GM06990 (cell line): ENCODE measurements at regions not wholly inside any gene's neighbourhood (a gene's known extent, or its start where the extent isn't known, plus 50 kb on each side); places are given as distances from the start of the nearest gene placed in this dataset.
"Not testable (repeated sequence)": the region's sequence is repeated elsewhere in the genome, so short reads cannot be mapped to it uniquely, and the experiment has no call there.

ENCODE experiments used
- DNase-seq: peaks from one replicate; pipeline ENCODE4 v3.0.0-alpha.2; 2011; ENCODE audit not compliant: insufficient read length; ENCODE audit errors: extremely low read depth
- H3K27me3 ChIP-seq: replicated peaks from 2 replicates; pipeline ENCODE4 v1.6.0; 2011; ENCODE audit warnings: low read length; ENCODE audit not compliant: control insufficient read depth, insufficient read depth
- H3K36me3 ChIP-seq: 2 replicates; pipeline ENCODE4 v1.5.1; 2011; ENCODE audit warnings: low read length; ENCODE audit not compliant: control insufficient read depth, insufficient read depth
- H3K4me3 ChIP-seq: replicated peaks from 2 replicates; pipeline ENCODE4 v1.5.1; 2011; ENCODE audit warnings: low read depth, mild to moderate bottlenecking, control low read depth, low read length
- CTCF ChIP-seq: IDR thresholded peaks from 2 replicates; pipeline ENCODE4 v1.5.1; 2011; ENCODE audit warnings: low read length, control low read depth, mild to moderate bottlenecking, inconsistent platforms; ENCODE audit not compliant: insufficient read depth, poor library complexity, severe bottlenecking

GRCh38 chr10:121326905-121327304, 271.3 kb downstream of the FGFR2 start:
- no peak for TF ChIP-seq CTCF
- DNase-seq: no peak
- H3K27me3 ChIP-seq: no peaks in the 10 kb centered on the region; the same call in 1 of the 2 replicates
- no peaks in the 10 kb centered on the region for H3K36me3 ChIP-seq
- H3K4me3 ChIP-seq: no peak overlapping the region

- DNase-seq: no peak
Observed at GRCh38 chr10:121327727-121328126, 270.5 kb downstream of the FGFR2 start.

GRCh38 chr10:121329631-121330030, 268.6 kb downstream of the FGFR2 start:
- H3K27me3 ChIP-seq, H3K4me3 ChIP-seq, DNase-seq, H3K36me3 ChIP-seq: not testable (repeated sequence)

More at GRCh38 chr10:121327727-121328126, 270.5 kb downstream of the FGFR2 start:
- no peaks in the 10 kb centered on the region; the same call in 1 of the 2 replicates for H3K27me3 ChIP-seq
- H3K36me3 ChIP-seq: no peaks in the 10 kb centered on the region
- H3K4me3 ChIP-seq: no peak overlapping the region
- no peak for TF ChIP-seq CTCF

GRCh38 chr10:121330563-121330962, 267.7 kb downstream of the FGFR2 start:
- H3K36me3 ChIP-seq: no peaks in the 10 kb centered on the region

GRCh38 chr10:121332353-121332752, 265.9 kb downstream of the FGFR2 start:
- Histone ChIP-seq H3K36me3 (no peaks in the 10 kb centered on the region), H3K4me3 (no peak overlapping the region), H3K27me3 (no peaks in the 10 kb centered on the region; the same call in 1 of the 2 replicates)
- no peak for DNase-seq
- no peak for TF ChIP-seq CTCF

More at GRCh38 chr10:121330563-121330962, 267.7 kb downstream of the FGFR2 start:
- no peak for DNase-seq
- H3K4me3 ChIP-seq: no peak overlapping the region
- no peaks in the 10 kb centered on the region; the same call in 1 of the 2 replicates for H3K27me3 ChIP-seq
- no peak for TF ChIP-seq CTCF

- H3K36me3 ChIP-seq: no peaks in the 10 kb centered on the region
- no peak for TF ChIP-seq CTCF
- DNase-seq: no peak
- H3K4me3 ChIP-seq: no peak overlapping the region
- no peaks in the 10 kb centered on the region; the same call in 1 of the 2 replicates for H3K27me3 ChIP-seq
Observed at GRCh38 chr10:121332829-121333765, 265.1 kb downstream of the FGFR2 start.
